ENCODE measurements at regions not wholly inside any gene's neighbourhood (a gene's known extent, or its start where the extent isn't known, plus 50 kb on each side); places are given as distances from the start of the nearest gene placed in this dataset.

DNA sequence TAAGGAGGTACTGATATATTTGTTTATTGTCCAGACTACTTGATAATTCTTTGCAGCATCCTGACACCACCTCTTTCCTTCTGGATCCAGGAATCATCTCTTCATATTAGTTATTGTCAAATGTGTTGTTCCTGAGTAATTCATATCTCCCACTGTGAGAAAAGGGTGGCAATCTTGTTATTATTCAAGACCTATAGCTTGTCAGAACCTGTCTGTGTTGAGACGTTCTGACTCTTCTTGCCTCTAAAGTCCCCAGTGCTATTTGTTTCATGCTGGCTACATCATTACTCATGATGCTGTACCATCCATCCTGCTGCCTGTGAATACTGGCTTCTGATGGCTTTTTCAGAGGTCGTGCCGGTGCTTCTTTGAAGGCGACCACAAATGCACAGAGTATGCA lies 68.7 kb upstream of the TAF11L2 start:
- no peak for TF ChIP-seq CTCF (IDR thresholded peaks at IDR 0.05; ENCODE audit: low read depth, low read length, poor library complexity, severe bottlenecking)
- TF ChIP-seq EZH2phosphoT487 (IDR thresholded peaks at IDR 0.05; ENCODE audit: borderline replicate concordance, low read length): no peak

All from DOHH2 (cell line).